SH-SY5Y (cell line): ENCODE measurements at regions not wholly inside any gene's neighbourhood (a gene's known extent, or its start where the extent isn't known, plus 50 kb on each side); places are given as distances from the start of the nearest gene placed in this dataset.

Source experiments
- GATA2 ChIP-seq: IDR thresholded peaks from 2 replicates; pipeline ENCODE4 v1.6.1; 2011; ENCODE audit warnings: mild to moderate bottlenecking, low read depth, low read length
- GATA3 ChIP-seq: IDR thresholded peaks from 2 replicates; pipeline ENCODE4 v1.6.1; 2011; ENCODE audit warnings: low read depth, mild to moderate bottlenecking, low read length, moderate library complexity

- no peak for TF ChIP-seq GATA2
- TF ChIP-seq GATA3, result no peak
These were observed 295.2 kb downstream of the SRBD1 start for GRCh38 chr2:45315861-45316260.
